SU-DHL-6 (cell line): ENCODE measurements at regions not wholly inside any gene's neighbourhood (a gene's known extent, or its start where the extent isn't known, plus 50 kb on each side); places are given as distances from the start of the nearest gene placed in this dataset.

Source experiments
- H2AFZ ChIP-seq: fragments of 200-600 bp; sonication (generic); 2 replicates; pipeline ENCODE4 v1.6.1; 2014; ENCODE audit warnings: low read depth, mild to moderate bottlenecking, moderate library complexity, mixed read lengths, antibody characterized with exemption, low read length; ENCODE audit not compliant: severe bottlenecking
- H3F3A ChIP-seq: fragments of 200-600 bp; shearing (Covaris generic); 2 replicates; pipeline ENCODE4 v1.6.0; 2016; ENCODE audit warnings: antibody characterized with exemption, mild to moderate bottlenecking; ENCODE audit not compliant: insufficient read depth
- H3K27ac ChIP-seq: fragments of 200-600 bp; sonication (generic); 2 replicates; pipeline ENCODE4 v1.5.1; 2016; ENCODE audit warnings: low read depth, mild to moderate bottlenecking, low read length, moderate library complexity, mixed read lengths
- H3K27me3 ChIP-seq: fragments of 200-600 bp; sonication (generic), shearing (Covaris generic); 2 replicates; pipeline ENCODE4 v1.6.0; 2014; ENCODE audit warnings: mild to moderate bottlenecking, low read length
- H3K36me3 ChIP-seq: fragments of 200-600 bp; sonication (generic); 2 replicates; pipeline ENCODE4 v1.6.1; 2014; ENCODE audit warnings: mild to moderate bottlenecking, low read length, mixed read lengths
- H3K4me2 ChIP-seq: fragments of 300-600, 200-600 bp; shearing (Covaris generic), sonication (generic); 2 replicates; pipeline ENCODE4 v1.6.0; 2014; ENCODE audit warnings: low read length, low read depth, mild to moderate bottlenecking; ENCODE audit not compliant: poor library complexity, severe bottlenecking
- H3K4me3 ChIP-seq: fragments of 200-600 bp; sonication (generic); 2 replicates; pipeline ENCODE4 v1.5.1; 2014; ENCODE audit warnings: antibody characterized with exemption, low read length, mild to moderate bottlenecking, mixed read lengths; ENCODE audit not compliant: insufficient read depth, poor library complexity, severe bottlenecking
- H3K79me2 ChIP-seq: fragments of 200-600 bp; sonication (generic); 2 replicates; pipeline ENCODE4 v1.6.1; 2014; ENCODE audit warnings: mild to moderate bottlenecking, low read length, moderate library complexity; ENCODE audit not compliant: insufficient read depth
- H3K9ac ChIP-seq: fragments of 200-600 bp; sonication (generic); 2 replicates; pipeline ENCODE4 v1.7.0; 2014; ENCODE audit warnings: mild to moderate bottlenecking, low read length
- H3K9me2 ChIP-seq: fragments of 200-600 bp; sonication (generic); replicated peaks from 2 replicates; pipeline ENCODE4 v1.6.1; 2014; ENCODE audit warnings: low read length; ENCODE audit not compliant: insufficient read depth
- H3K9me3 ChIP-seq: fragments of 200-600 bp; sonication (generic); 2 replicates; pipeline ENCODE4 v1.6.1; 2014; ENCODE audit warnings: low read length, mixed read lengths; ENCODE audit not compliant: insufficient read depth
- H4K20me1 ChIP-seq: fragments of 200-600 bp; sonication (generic); 2 replicates; pipeline ENCODE4 v1.6.1; 2014; ENCODE audit warnings: low read depth, mild to moderate bottlenecking, antibody characterized with exemption, low read length, moderate library complexity, mixed read lengths
- CTCF ChIP-seq: fragments of 200-600 bp; sonication (generic); IDR thresholded peaks from one replicate; pipeline ENCODE4 v1.5.1; 2017; ENCODE audit warnings: antibody characterized with exemption, mild to moderate bottlenecking, low read length, moderate library complexity; ENCODE audit not compliant: insufficient read depth, poor library complexity, severe bottlenecking
- EZH2phosphoT487 ChIP-seq: fragments of 200-600 bp; sonication (generic), shearing (Covaris generic); conservative IDR thresholded peaks from 2 replicates; pipeline ENCODE4 v1.6.1; 2018; ENCODE audit warnings: mild to moderate bottlenecking, antibody characterized with exemption, low read length, moderate library complexity, mixed read lengths

- H3K4me3 ChIP-seq = no peak overlapping the region
- H4K20me1 ChIP-seq = no peaks in the 10 kb centered on the region
- no peaks in the 10 kb centered on the region for H3K9me2 ChIP-seq
- no peak for TF ChIP-seq EZH2phosphoT487
- no peak for TF ChIP-seq CTCF
- H3K4me2 ChIP-seq = no peak overlapping the region
- no peaks in the 10 kb centered on the region for H3K36me3 ChIP-seq
- H3K9ac ChIP-seq = no peak overlapping the region
- no peaks in the 10 kb centered on the region for H3F3A ChIP-seq
- no peak overlapping the region for H3K27ac ChIP-seq
- no peak overlapping the region for H2AFZ ChIP-seq
- no peaks in the 10 kb centered on the region for H3K9me3 ChIP-seq
- H3K27me3 ChIP-seq = no peaks in the 10 kb centered on the region
- H3K79me2 ChIP-seq = no peaks in the 10 kb centered on the region
Observed at GRCh38 chr1:19569786-19570185, 74.3 kb upstream of the NBL1 start.

GRCh38 chr1:19567041-19567440 lies 77.1 kb upstream of the NBL1 start:
- no peaks in the 10 kb centered on the region for H3K79me2 ChIP-seq
- H3K9me2 ChIP-seq = no peaks in the 10 kb centered on the region
- no peaks in the 10 kb centered on the region for H3F3A ChIP-seq
- no peaks in the 10 kb centered on the region for H4K20me1 ChIP-seq
- H3K9ac ChIP-seq = no peak overlapping the region
- H3K4me2 ChIP-seq = no peak overlapping the region
- H3K4me3 ChIP-seq = no peak overlapping the region
- no peaks in the 10 kb centered on the region for H3K27me3 ChIP-seq
- H3K36me3 ChIP-seq = no peaks in the 10 kb centered on the region
- TF ChIP-seq CTCF (no peak), EZH2phosphoT487 (no peak)
- no peaks in the 10 kb centered on the region for H3K9me3 ChIP-seq
- H2AFZ ChIP-seq = no peak overlapping the region
- H3K27ac ChIP-seq = no peak overlapping the region

- Histone ChIP-seq H3K79me2 (no peaks in the 10 kb centered on the region), H3K27me3 (no peaks in the 10 kb centered on the region), H3K9ac (no peak overlapping the region), H3K9me2 (no peaks in the 10 kb centered on the region), H3K4me3 (no peak overlapping the region), H3K4me2 (no peak overlapping the region), H2AFZ (no peak overlapping the region), H4K20me1 (no peaks in the 10 kb centered on the region), H3K36me3 (no peaks in the 10 kb centered on the region), H3K27ac (no peak overlapping the region), H3K9me3 (no peaks in the 10 kb centered on the region), H3F3A (no peaks in the 10 kb centered on the region)
- no peak for TF ChIP-seq EZH2phosphoT487
- TF ChIP-seq CTCF = no peak
Observed at GRCh38 chr1:19564366-19564765, 79.0 kb upstream of the CAPZB start.
